ENCODE measurements at regions not wholly inside any gene's neighbourhood (a gene's known extent, or its start where the extent isn't known, plus 50 kb on each side); places are given as distances from the start of the nearest gene placed in this dataset.

- no peak overlapping the region for H3K4me3 ChIP-seq
- H3K9ac ChIP-seq (ENCODE audit: insufficient read depth in 1 of 2, low read length in 2 of 2), result no peak overlapping the region
- ATAC-seq (ENCODE audit: insufficient read depth, low FRiP score) (no peak), DNase-seq (no peak)
- H3K36me3 ChIP-seq (ENCODE audit: control insufficient read depth in 4 of 4, insufficient read depth in 4 of 4, low read length in 4 of 4), result no peaks in the 10 kb centered on the region
- no peak for TF ChIP-seq CTCF (IDR thresholded peaks at IDR 0.05; ENCODE audit: control extremely low read depth, extremely low read depth)
- H3K4me1 ChIP-seq (ENCODE audit: control insufficient read depth in 5 of 5, insufficient read depth in 5 of 5, low read length in 5 of 5), result peaks cover 0 to 10% (median 0%) of the 10 kb centered on the region in 5 donors
- no peaks in the 10 kb centered on the region for H3K27me3 ChIP-seq (ENCODE audit: control insufficient read depth in 3 of 3, insufficient read depth in 3 of 3, low read length in 2 of 3)
- no peak overlapping the region for H3K27ac ChIP-seq (ENCODE audit: low read depth in 1 of 2, low read length in 1 of 2)
- 97 to 100% methylated on average over 3 of the region's 3 CpGs for WGBS, 2 donors
- H3K9me3 ChIP-seq (ENCODE audit: control insufficient read depth in 4 of 4, insufficient read depth in 3 of 4, low read length in 3 of 4), result no peaks in the 10 kb centered on the region
Observed at GRCh38 chr5:148938522-148938882, 112.1 kb downstream of the ADRB2 start.

GRCh38 chr5:148939676-148940075, 113.3 kb downstream of the ADRB2 start:
- 96 to 97% methylated on average over 1 of the region's 1 CpG for WGBS, 2 donors
- H3K9me3 ChIP-seq (ENCODE audit: control insufficient read depth in 4 of 4, insufficient read depth in 3 of 4, low read length in 3 of 4), result no peaks in the 10 kb centered on the region
- ATAC-seq (ENCODE audit: insufficient read depth, low FRiP score), result no peak

GRCh38 chr5:148941810-148942209, 115.4 kb downstream of the ADRB2 start:
- Histone ChIP-seq H3K9ac (ENCODE audit: insufficient read depth in 1 of 2, low read length in 2 of 2) (no peak overlapping the region), H3K9me3 (ENCODE audit: control insufficient read depth in 4 of 4, insufficient read depth in 3 of 4, low read length in 3 of 4) (no peaks in the 10 kb centered on the region), H3K27me3 (ENCODE audit: control insufficient read depth in 3 of 3, insufficient read depth in 3 of 3, low read length in 2 of 3) (no peaks in the 10 kb centered on the region), H3K4me1 (ENCODE audit: control insufficient read depth in 5 of 5, insufficient read depth in 5 of 5, low read length in 5 of 5) (peaks cover 0 to 5% (median 0%) of the 10 kb centered on the region in 5 donors), H3K4me3 (no peak overlapping the region), H3K27ac (ENCODE audit: low read depth in 1 of 2, low read length in 1 of 2) (no peak overlapping the region), H3K36me3 (ENCODE audit: control insufficient read depth in 4 of 4, insufficient read depth in 4 of 4, low read length in 4 of 4) (no peaks in the 10 kb centered on the region)
- ATAC-seq (ENCODE audit: insufficient read depth, low FRiP score), result no peak
- no peak for DNase-seq
- WGBS, 2 donors, result 0 to 53% methylated on average over 1 of the region's 1 CpG
- no peak for TF ChIP-seq CTCF (IDR thresholded peaks at IDR 0.05; ENCODE audit: control extremely low read depth, extremely low read depth)

More at GRCh38 chr5:148939676-148940075, 113.3 kb downstream of the ADRB2 start:
- DNase-seq, result no peak
- Histone ChIP-seq H3K4me3 (no peak overlapping the region), H3K36me3 (ENCODE audit: control insufficient read depth in 4 of 4, insufficient read depth in 4 of 4, low read length in 4 of 4) (no peaks in the 10 kb centered on the region), H3K9ac (ENCODE audit: insufficient read depth in 1 of 2, low read length in 2 of 2) (no peak overlapping the region), H3K27ac (ENCODE audit: low read depth in 1 of 2, low read length in 1 of 2) (no peak overlapping the region), H3K4me1 (ENCODE audit: control insufficient read depth in 5 of 5, insufficient read depth in 5 of 5, low read length in 5 of 5) (peaks cover 0 to 5% (median 0%) of the 10 kb centered on the region in 5 donors), H3K27me3 (ENCODE audit: control insufficient read depth in 3 of 3, insufficient read depth in 3 of 3, low read length in 2 of 3) (no peaks in the 10 kb centered on the region)
- no peak for TF ChIP-seq CTCF (IDR thresholded peaks at IDR 0.05; ENCODE audit: control extremely low read depth, extremely low read depth)

- H3K9ac ChIP-seq (ENCODE audit: insufficient read depth in 1 of 2, low read length in 2 of 2), result no peak overlapping the region
- peak; percentile 59 for ATAC-seq (ENCODE audit: insufficient read depth, low FRiP score)
- H3K27ac ChIP-seq (ENCODE audit: low read depth in 1 of 2, low read length in 1 of 2), result peak overlapping the region; percentile 60 to 78
Observed at GRCh38 chr5:148949841-148950470, 112.9 kb downstream of the SH3TC2 start.

More at GRCh38 chr5:148949841-148950470, 112.9 kb downstream of the SH3TC2 start:
- no peaks in the 10 kb centered on the region for H3K4me1 ChIP-seq (ENCODE audit: control insufficient read depth in 5 of 5, insufficient read depth in 5 of 5, low read length in 5 of 5)
- no peaks in the 10 kb centered on the region for H3K36me3 ChIP-seq (ENCODE audit: control insufficient read depth in 4 of 4, insufficient read depth in 4 of 4, low read length in 4 of 4)
- no peaks in the 10 kb centered on the region for H3K27me3 ChIP-seq (ENCODE audit: control insufficient read depth in 3 of 3, insufficient read depth in 3 of 3, low read length in 2 of 3)
- no peaks in the 10 kb centered on the region for H3K9me3 ChIP-seq (ENCODE audit: control insufficient read depth in 4 of 4, insufficient read depth in 3 of 4, low read length in 3 of 4)
- TF ChIP-seq CTCF (IDR thresholded peaks at IDR 0.05; ENCODE audit: control extremely low read depth, extremely low read depth), result no peak
- no peak overlapping the region for H3K4me3 ChIP-seq
- DNase-seq, result no peak
- 61 to 65% methylated on average over 4 of the region's 4 CpGs for WGBS, 2 donors
